ENCODE measurements at regions not wholly inside any gene's neighbourhood (a gene's known extent, or its start where the extent isn't known, plus 50 kb on each side); places are given as distances from the start of the nearest gene placed in this dataset.

- TF ChIP-seq REST (IDR thresholded peaks at IDR 0.05; ENCODE audit: borderline replicate concordance) (no peak), REST (CRISPR knock-in tag; IDR thresholded peaks at IDR 0.05; ENCODE audit: low read depth) (no peak), MAFK (IDR thresholded peaks at IDR 0.05; ENCODE audit: low read length) (peak; percentile 75), IRF9 (tag; IDR thresholded peaks at IDR 0.05) (no peak), HNRNPUL1 (IDR thresholded peaks at IDR 0.05; ENCODE audit: low read length) (no peak), PTRF (tag; IDR thresholded peaks at IDR 0.05) (no peak), MAFF (IDR thresholded peaks at IDR 0.05; ENCODE audit: low read length) (peak; percentile 70), ZNF584 (CRISPR knock-in tag; IDR thresholded peaks at IDR 0.05; ENCODE audit: low read depth) (no peak), ZNF699 (CRISPR knock-in tag; IDR thresholded peaks at IDR 0.05; ENCODE audit: insufficient replicate concordance) (no peak), RFX5 (IDR thresholded peaks at IDR 0.05; ENCODE audit: low read depth, low read length) (no peak), IRF2 (CRISPR knock-in tag; IDR thresholded peaks at IDR 0.05) (no peak), TEAD4 (IDR thresholded peaks at IDR 0.05; ENCODE audit: low read length) (no peak), TEAD4 (CRISPR knock-in tag; IDR thresholded peaks at IDR 0.05; ENCODE audit: borderline replicate concordance) (no peak), MCM7 (IDR thresholded peaks at IDR 0.05) (no peak)
Observed at GRCh38 chr11:134481135-134481534, 69.1 kb upstream of the B3GAT1 start (continued).
